Tibial nerve (tissue), 4 donors: ENCODE measurements at regions not wholly inside any gene's neighbourhood (a gene's known extent, or its start where the extent isn't known, plus 50 kb on each side); places are given as distances from the start of the nearest gene placed in this dataset.
"Not testable (repeated sequence)": the region's sequence is repeated elsewhere in the genome, so short reads cannot be mapped to it uniquely, and the experiment has no call there.

ENCODE experiments used
- CTCF ChIP-seq, 5 experiments: fragments of 200-600 bp in 3 of 5; fragments of 450-650 bp in 2 of 5; sonication (generic) in 3 of 5; IDR thresholded peaks; one replicate each; pipeline ENCODE4 v1.5.1; 2016 to 2019; ENCODE audit warnings: antibody characterized with exemption in 5 of 5, mild to moderate bottlenecking in 3 of 5, moderate library complexity in 2 of 5
- EP300 ChIP-seq, 2 donors: sonication (generic); formaldehyde crosslinking; IDR thresholded peaks; one replicate each; pipeline ENCODE4 v1.6.1; 2017; ENCODE audit warnings: antibody characterized with exemption in 2 of 2, mild to moderate bottlenecking in 1 of 2

DNA sequence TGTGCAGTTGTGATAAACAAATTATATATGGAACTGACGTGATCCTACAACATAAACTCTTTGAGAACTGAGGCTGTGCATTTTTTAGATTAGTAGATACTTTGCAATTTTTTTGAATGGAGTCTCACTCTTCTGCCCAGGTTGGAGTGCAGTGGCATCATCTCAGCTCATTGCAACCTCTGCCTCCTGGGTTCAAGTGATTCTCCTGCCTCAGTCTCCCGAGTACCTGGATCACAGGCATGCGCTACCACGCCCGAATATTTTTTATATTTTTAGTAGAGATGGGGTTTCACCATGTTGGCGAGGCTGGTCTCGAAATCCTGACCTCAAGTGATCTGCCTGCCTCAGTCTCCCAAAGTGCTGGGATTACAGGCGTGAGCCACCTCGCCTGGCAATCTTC, 145.9 kb downstream of the POTEH start:
- not testable (repeated sequence) for TF ChIP-seq EP300, CTCF (IDR thresholded peaks at IDR 0.05)
